AG09319 (cell line): ENCODE measurements at regions not wholly inside any gene's neighbourhood (a gene's known extent, or its start where the extent isn't known, plus 50 kb on each side); places are given as distances from the start of the nearest gene placed in this dataset.

ENCODE experiments used
- DNase-seq: peaks from one replicate; pipeline ENCODE4 v3.0.0-alpha.2; 2010; ENCODE audit warnings: low read depth; ENCODE audit errors: extremely low read depth
- CTCF ChIP-seq: IDR thresholded peaks from 2 replicates; pipeline ENCODE4 v1.5.1; 2011; ENCODE audit warnings: low read depth, mild to moderate bottlenecking, inconsistent platforms, low read length, moderate library complexity

DNA sequence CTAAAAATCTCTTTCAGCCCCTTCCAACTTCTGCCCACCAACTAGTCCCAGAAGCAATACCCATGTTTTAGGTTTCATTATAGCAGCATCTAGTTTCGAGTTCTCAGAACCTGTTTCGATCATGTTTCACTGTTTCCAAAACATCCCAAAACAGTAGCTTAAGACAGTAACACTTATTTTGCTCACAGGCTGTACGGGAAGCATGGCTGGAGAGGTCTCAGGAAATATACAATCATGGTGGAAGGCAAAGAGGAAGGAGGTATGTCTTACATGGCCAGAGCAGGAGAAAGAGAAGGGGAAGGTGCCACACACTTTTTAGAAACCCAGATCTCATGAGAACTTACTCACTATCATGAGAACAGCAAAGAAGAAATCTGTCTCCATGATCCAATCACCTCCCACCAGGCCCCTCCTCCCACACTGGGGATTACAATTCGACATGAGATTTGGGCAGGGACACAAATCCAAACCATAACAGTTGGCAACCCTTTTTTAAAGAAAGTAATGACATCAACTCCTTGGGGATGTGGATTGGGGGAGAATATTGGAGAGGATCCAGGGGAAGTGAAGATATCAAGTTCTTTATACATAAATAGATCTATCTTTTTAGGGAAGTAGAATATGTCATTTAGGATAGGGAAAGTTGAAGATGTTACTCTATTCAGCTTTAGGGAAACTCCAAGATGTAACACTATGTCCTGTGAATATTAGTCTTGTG, 269.9 kb upstream of the PLEKHG7 start:
- TF ChIP-seq CTCF = no peak
- DNase-seq = no peak

- no peak for TF ChIP-seq CTCF
- no peak for DNase-seq
These were observed 271.6 kb upstream of the PLEKHG7 start for GRCh38 chr12:92431146-92431545.

- DNase-seq = no peak
- TF ChIP-seq CTCF = no peak
These were observed 276.5 kb upstream of the PLEKHG7 start for GRCh38 chr12:92426332-92426731.

DNA sequence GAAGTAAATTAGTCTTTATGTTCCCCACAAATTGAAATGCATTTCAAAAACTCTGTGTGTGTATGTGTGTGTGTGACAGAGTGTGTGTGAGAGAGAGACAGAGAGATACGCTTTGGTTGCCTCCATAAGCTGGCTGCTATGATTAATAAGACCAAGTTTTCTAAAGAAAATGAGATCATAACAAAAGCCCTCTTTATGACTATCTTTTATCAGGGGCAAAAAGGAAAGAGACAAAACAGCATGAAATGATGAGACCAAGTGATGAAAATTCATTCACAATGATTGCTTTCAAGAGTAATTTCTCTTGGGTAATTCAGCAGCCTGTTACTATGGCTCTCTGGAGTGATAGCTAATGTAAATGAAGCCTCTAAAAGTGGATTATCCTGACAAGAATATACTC, 277.6 kb upstream of the PLEKHG7 start:
- TF ChIP-seq CTCF = no peak
- DNase-seq = no peak

GRCh38 chr12:92424338-92424737, 278.5 kb upstream of the PLEKHG7 start:
- no peak for TF ChIP-seq CTCF
- no peak for DNase-seq

DNA sequence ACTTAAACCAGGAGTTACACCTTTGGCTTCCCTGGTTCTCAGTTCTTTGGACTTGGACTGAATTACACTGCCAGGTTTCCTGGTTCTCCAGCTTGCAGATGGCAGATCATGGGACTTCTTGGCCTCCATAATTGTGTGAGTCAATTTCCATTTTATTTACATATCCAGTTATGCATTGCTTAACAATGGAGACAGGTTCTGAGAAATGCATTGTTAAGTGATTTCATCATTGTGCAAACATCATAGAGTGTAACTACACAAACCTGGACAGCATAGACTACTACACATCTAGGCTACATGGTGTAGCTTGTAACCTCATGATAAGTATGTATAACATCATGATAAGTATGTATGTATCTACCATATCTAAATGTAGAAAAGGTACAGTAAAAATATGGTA, 276.1 kb upstream of the BTG1 start:
- DNase-seq = no peak
- no peak for TF ChIP-seq CTCF

GRCh38 chr12:92421042-92421441, 275.4 kb upstream of the BTG1 start:
- DNase-seq = no peak
- TF ChIP-seq CTCF = no peak
